Esophagus squamous epithelium (tissue), 5 donors: ENCODE measurements at regions not wholly inside any gene's neighbourhood (a gene's known extent, or its start where the extent isn't known, plus 50 kb on each side); places are given as distances from the start of the nearest gene placed in this dataset.

Experiments used
- DNase-seq: peaks from one replicate; lab custom pipeline; 2025; lab: John Stamatoyannopoulos, UW
- H3K27ac ChIP-seq, 4 donors: fragments of 200-600 bp; sonication (generic); one replicate each; pipeline ENCODE4 v1.5.1; 2016 to 2019; ENCODE audit warnings: mild to moderate bottlenecking in 1 of 4
- H3K27me3 ChIP-seq, 4 donors: fragments of 200-600 bp; sonication (generic); 1 replicate in 3 of 4; 2 replicates in 1 of 4; pipeline versions ENCODE4 v1.5.1 to v1.6.0; 2017 to 2021; ENCODE audit warnings: antibody characterized with exemption in 1 of 4
- H3K36me3 ChIP-seq, 3 donors: fragments of 200-600 bp; sonication (generic); one replicate each; pipeline ENCODE4 v1.5.1; 2016 to 2019
- H3K4me1 ChIP-seq, 3 donors: fragments of 200-600 bp; sonication (generic); one replicate each; pipeline ENCODE4 v1.5.1; 2017 to 2019
- H3K4me3 ChIP-seq, 4 donors: fragments of 200-600 bp; sonication (generic); 1 replicate in 3 of 4; 2 replicates in 1 of 4; pipeline ENCODE4 v1.5.1; 2016 to 2019; ENCODE audit warnings: mild to moderate bottlenecking in 2 of 4, moderate library complexity in 1 of 4
- H3K9me3 ChIP-seq, 3 donors: fragments of 200-600 bp; sonication (generic); one replicate each; pipeline ENCODE4 v1.5.1; 2016 to 2019
- POLR2A ChIP-seq, 4 donors: fragments of 450-650 bp; IDR thresholded peaks; one replicate each; pipeline ENCODE4 v1.6.1; 2017; ENCODE audit warnings: antibody characterized with exemption in 4 of 4, mild to moderate bottlenecking in 4 of 4, moderate library complexity in 3 of 4
- WGBS, 2 donors: methylation state at CpG; one replicate each; pipeline ENCODE4 v1.1.5; 2018; 5-methylcytosine and 5-hydroxymethylcytosine counted together
- intact Hi-C: fragments of 100-400 bp; cut with DNase I; formaldehyde crosslinking; loops from one replicate; pipeline ENCODE4 v1.15.0; 2022
- TF ChIP-seq, protein P1 (sequence below), 6 experiments: fragments of 450-650 bp in 4 of 6; fragments of 200-600 bp in 2 of 6; sonication (generic) in 2 of 6; IDR thresholded peaks; one replicate each; pipeline ENCODE4 v1.5.1; 2016 to 2019; ENCODE audit warnings: antibody characterized with exemption in 6 of 6, mild to moderate bottlenecking in 4 of 6, moderate library complexity in 4 of 6
- donor health status: DM: yes; HTN: yes; CAD: no.

GRCh38 chr10:111970111-111970510 lies 213.5 kb downstream of the GPAM start:
- intact Hi-C loops, result no loop called here
- Histone ChIP-seq H3K36me3 (no peaks in the 10 kb centered on the region), H3K27ac (no peak overlapping the region), H3K27me3 (no peaks in the 10 kb centered on the region), H3K4me3 (no peak overlapping the region), H3K4me1 (no peaks in the 10 kb centered on the region), H3K9me3 (no peaks in the 10 kb centered on the region)
- DNase-seq, result no peak
- TF ChIP-seq, protein P1, sequence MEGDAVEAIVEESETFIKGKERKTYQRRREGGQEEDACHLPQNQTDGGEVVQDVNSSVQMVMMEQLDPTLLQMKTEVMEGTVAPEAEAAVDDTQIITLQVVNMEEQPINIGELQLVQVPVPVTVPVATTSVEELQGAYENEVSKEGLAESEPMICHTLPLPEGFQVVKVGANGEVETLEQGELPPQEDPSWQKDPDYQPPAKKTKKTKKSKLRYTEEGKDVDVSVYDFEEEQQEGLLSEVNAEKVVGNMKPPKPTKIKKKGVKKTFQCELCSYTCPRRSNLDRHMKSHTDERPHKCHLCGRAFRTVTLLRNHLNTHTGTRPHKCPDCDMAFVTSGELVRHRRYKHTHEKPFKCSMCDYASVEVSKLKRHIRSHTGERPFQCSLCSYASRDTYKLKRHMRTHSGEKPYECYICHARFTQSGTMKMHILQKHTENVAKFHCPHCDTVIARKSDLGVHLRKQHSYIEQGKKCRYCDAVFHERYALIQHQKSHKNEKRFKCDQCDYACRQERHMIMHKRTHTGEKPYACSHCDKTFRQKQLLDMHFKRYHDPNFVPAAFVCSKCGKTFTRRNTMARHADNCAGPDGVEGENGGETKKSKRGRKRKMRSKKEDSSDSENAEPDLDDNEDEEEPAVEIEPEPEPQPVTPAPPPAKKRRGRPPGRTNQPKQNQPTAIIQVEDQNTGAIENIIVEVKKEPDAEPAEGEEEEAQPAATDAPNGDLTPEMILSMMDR (IDR thresholded peaks at IDR 0.05), result no peak
- TF ChIP-seq POLR2A (IDR thresholded peaks at IDR 0.05), result no peak
- WGBS, 2 donors, result 82% methylated on average over 5 of the region's 5 CpGs

DNA sequence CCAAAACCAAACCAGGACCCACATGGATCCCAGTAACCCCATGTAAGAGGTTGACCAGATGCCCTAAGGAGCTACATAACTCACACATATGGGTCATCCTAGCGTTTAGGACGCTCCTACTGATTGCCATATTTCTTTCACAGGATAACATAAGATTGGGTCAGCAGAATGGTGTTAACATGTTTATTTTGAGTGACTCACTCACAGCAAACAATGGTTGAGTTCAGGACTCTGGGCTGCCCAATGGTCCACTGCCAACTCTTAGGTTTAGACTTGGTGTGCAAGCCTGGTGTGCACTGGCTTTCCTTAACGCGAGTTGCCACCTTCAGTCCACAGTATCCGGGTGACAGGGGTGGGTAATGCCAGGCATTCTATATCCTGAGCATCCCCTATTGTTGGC lies 211.5 kb downstream of the GPAM start:
- DNase-seq, result no peak
- 53 to 81% methylated on average over 5 of the region's 5 CpGs for WGBS, 2 donors
- H3K27me3 ChIP-seq, result no peaks in the 10 kb centered on the region
- H3K4me1 ChIP-seq, result no peaks in the 10 kb centered on the region
- no peaks in the 10 kb centered on the region for H3K36me3 ChIP-seq
- intact Hi-C loops, result no loop called here
- H3K4me3 ChIP-seq, result no peak overlapping the region
- no peak overlapping the region for H3K27ac ChIP-seq
- TF ChIP-seq, protein P1 (IDR thresholded peaks at IDR 0.05), result no peak
- no peak for TF ChIP-seq POLR2A (IDR thresholded peaks at IDR 0.05)
- no peaks in the 10 kb centered on the region for H3K9me3 ChIP-seq

DNA sequence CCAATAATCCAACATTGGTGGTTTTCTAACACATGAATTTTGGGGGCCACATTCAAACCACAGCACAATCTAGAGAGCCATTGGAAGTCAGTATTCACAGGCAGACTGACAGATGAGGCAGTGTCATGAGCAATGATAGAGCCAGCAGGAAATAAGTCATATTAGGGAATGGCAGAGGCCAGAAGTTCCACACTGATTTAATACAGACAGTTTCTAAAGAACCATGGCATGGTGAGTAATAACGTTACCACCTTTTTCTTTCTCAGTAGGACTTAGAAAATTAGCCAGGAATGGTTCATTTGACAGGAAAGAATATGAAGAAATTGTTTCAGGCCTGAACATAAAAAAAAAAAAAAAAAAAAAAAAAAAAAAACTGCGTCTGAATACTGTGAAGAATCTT lies 210.3 kb downstream of the GPAM start:
- Histone ChIP-seq H3K9me3 (no peaks in the 10 kb centered on the region), H3K27me3 (no peaks in the 10 kb centered on the region), H3K4me3 (no peak overlapping the region), H3K4me1 (no peaks in the 10 kb centered on the region), H3K27ac (no peak overlapping the region), H3K36me3 (no peaks in the 10 kb centered on the region)
- TF ChIP-seq, protein P1 (IDR thresholded peaks at IDR 0.05), result no peak
- no peak for TF ChIP-seq POLR2A (IDR thresholded peaks at IDR 0.05)
- DNase-seq, result no peak
- intact Hi-C loops, result no loop called here
- WGBS, 2 donors, result 52 to 75% methylated on average over 2 of the region's 2 CpGs

DNA sequence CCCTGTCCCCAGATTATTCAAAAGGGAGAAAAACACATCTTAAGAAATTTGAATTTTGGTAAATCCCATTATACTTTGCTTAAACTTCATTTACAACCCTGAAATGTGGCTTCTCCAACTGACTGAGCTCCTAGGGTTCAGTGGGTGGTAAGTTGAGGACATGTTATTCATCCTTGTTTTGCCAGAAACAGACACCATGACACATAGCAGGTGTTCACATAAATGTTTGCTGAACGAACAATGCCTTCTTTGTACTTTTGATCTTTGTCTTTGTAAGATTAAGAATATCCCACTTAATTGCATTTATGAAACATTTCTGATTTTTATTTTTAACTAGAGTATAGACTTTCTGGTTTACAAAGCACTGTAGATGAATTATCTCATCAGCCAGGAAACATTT lies 209.7 kb downstream of the GPAM start:
- intact Hi-C loops, result no loop called here
- 67 to 81% methylated on average over 1 of the region's 1 CpG for WGBS, 2 donors

DNA sequence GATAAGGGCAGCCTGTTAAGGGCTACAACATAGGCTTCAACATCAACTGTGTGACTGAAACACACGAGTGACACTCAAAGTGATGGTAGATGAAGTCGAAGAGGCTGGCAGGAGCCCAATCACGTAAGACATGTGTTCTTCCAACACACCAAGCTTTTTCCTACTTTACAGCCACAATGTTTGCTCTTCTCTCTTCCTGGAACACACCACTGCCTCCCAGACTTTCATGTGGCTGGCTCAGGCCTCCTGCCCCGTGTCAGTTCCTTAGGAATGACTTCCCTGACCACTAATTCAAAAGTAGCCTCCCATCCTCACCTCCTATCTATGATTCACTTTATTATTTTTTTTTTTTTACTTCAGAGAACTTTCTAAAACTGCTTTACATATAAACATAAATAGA lies 209.2 kb downstream of the GPAM start:
- Histone ChIP-seq H3K4me3 (no peak overlapping the region), H3K27me3 (no peaks in the 10 kb centered on the region), H3K4me1 (no peaks in the 10 kb centered on the region), H3K9me3 (no peaks in the 10 kb centered on the region), H3K27ac (no peak overlapping the region), H3K36me3 (no peaks in the 10 kb centered on the region)
- intact Hi-C loops, result no loop called here
- 55 to 71% methylated on average over 4 of the region's 4 CpGs for WGBS, 2 donors
- TF ChIP-seq, protein P1 (IDR thresholded peaks at IDR 0.05), result no peak
- no peak for TF ChIP-seq POLR2A (IDR thresholded peaks at IDR 0.05)
- DNase-seq, result no peak

More for the DNA sequence above, 209.7 kb downstream of the GPAM start:
- Histone ChIP-seq H3K27me3 (no peaks in the 10 kb centered on the region), H3K4me3 (no peak overlapping the region), H3K9me3 (no peaks in the 10 kb centered on the region), H3K4me1 (no peaks in the 10 kb centered on the region), H3K27ac (no peak overlapping the region), H3K36me3 (no peaks in the 10 kb centered on the region)
- TF ChIP-seq, protein P1 (IDR thresholded peaks at IDR 0.05), result no peak
- no peak for TF ChIP-seq POLR2A (IDR thresholded peaks at IDR 0.05)
- DNase-seq, result no peak
